Endometrium (tissue), 2 donors: ENCODE measurements at regions not wholly inside any gene's neighbourhood (a gene's known extent, or its start where the extent isn't known, plus 50 kb on each side); places are given as distances from the start of the nearest gene placed in this dataset.
"Not testable (repeated sequence)": the region's sequence is repeated elsewhere in the genome, so short reads cannot be mapped to it uniquely, and the experiment has no call there.

Experiments used
- FAIRE-seq: peaks from 2 replicates; lab custom pipeline; 2012; peaks lifted over from hg19 to GRCh38; lab: Jason Lieb, UNC
- donor health status: control.
- donor health status: control.

- FAIRE-seq: no peak
Observed at GRCh38 chr16:88321635-88322499, 60.9 kb upstream of the ZNF469 start.

- no peak for FAIRE-seq
Observed at GRCh38 chr16:88322500-88322970, 60.2 kb upstream of the ZNF469 start.

- no peak for FAIRE-seq
Observed at GRCh38 chr16:88323041-88323440, 59.7 kb upstream of the ZNF469 start.

DNA sequence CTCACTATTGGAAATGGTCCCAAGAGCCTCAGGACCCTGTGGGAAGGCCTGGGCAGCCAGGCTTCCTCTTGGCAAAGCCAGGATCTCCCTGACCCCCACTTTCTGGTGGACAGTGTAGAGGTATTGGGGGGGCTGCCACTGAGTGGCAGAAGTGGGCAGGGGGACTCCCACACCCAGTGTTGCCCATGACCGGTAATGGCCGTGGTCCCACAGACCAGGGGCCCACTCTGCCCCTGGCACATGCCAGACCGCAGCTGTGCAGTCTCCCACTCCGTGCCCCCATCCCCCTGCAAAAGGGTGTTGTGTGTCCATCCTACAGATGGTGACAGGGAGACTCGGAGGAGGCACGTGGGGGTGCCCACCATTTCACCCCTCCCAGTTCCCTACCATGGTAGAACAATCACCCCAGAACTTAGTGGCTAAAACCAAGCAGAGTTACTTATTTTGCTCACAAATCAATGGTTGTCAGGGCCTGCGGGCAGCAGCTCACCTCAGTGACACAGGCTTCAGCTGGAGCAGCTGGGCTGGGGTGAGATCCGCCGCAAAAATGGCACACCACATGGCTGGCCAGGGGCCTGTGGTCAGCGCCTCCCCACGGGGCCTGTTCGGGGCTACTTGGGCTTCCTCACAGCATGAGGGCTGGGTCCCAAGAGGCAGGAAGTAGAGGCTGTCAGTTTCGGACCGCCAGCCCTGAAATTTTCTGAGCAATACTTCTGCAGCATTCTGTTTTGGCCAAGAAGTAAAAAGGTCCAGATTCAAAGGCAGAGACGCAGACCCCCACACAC, 59.0 kb upstream of the ZNF469 start:
- no peak for FAIRE-seq

GRCh38 chr16:88325087-88325750, 57.5 kb upstream of the ZNF469 start:
- FAIRE-seq: no peak

GRCh38 chr16:88325976-88326375, 56.8 kb upstream of the ZNF469 start:
- no peak for FAIRE-seq

DNA sequence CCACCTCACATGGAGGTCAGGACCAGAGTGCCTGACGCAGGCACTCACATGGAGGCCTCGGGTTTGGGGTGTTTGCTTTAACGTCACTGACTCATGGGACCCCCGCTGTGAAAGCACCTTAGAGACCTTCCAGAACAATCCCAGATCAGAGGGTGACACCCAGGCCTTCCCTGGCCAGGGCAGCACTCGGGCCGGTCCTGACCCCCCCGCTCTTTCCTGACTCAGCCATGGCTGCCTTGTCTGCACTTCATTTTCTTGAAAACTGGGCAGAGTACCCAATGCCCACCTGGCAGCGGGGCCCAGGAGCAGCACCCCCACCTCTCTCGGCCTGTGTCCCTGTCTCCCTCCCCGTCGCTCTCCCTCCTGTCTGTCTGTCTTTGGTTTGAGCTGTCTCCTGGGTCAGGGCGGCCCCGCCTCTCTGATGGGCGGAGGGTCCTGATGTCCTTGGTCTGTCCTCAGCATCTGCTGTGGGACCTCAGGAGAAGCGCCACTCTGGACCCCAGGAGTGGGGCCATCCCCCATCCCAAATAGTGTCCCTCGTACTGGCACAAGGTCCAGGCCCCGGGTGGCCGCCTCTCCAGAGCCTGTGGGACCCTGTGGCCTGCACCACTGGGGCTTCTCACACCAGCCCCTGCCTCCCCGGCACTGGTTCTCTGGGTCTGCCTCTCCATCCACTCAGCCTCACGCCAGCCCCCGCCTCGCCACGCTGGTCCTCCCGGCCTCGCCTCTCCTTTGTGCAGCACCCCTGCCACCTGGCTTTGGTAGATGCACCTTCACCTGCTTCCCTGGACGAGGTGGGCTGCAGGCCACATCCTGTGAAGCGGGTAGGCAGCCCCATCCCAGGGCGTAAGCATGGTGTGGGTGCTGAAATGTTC, 55.9 kb upstream of the ZNF469 start:
- FAIRE-seq: no peak

DNA sequence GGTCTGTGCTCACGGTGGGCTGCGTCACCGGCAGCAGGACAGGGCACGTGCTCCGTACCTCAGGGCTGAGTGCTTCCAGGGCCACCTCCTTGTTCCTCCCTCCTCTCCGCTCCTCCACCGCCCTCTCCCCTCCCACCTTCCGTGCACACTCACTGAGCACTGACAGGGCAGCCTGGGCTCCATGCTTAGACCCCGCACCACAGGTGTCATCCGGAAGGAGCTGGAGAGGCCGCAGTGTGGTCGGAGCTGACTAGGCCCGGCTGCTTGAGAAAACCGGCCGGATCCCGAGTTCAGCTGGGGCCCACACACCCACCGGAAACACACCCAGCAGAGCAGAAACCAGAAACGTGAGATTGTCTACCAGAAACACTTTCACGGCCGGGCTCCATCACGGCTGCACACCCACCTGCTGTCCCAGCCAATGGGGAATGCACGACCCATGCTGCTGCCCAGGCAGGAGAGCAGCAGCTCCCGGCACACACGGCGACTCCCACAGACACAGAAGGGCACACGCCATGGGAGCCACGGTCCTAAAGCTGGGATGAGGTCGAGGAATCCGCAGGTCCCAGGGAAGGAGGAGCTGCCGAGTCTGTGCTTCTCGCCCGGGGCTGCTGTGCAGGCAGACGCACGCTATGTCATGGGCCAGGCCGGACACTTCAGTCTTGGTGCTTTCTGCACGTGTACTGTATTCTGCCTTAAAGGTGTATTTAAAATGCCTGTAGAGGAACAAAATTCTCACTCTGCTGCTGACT, 55.0 kb upstream of the ZNF469 start:
- FAIRE-seq: no peak

GRCh38 chr16:88328313-88328980, 54.3 kb upstream of the ZNF469 start:
- no peak for FAIRE-seq

DNA sequence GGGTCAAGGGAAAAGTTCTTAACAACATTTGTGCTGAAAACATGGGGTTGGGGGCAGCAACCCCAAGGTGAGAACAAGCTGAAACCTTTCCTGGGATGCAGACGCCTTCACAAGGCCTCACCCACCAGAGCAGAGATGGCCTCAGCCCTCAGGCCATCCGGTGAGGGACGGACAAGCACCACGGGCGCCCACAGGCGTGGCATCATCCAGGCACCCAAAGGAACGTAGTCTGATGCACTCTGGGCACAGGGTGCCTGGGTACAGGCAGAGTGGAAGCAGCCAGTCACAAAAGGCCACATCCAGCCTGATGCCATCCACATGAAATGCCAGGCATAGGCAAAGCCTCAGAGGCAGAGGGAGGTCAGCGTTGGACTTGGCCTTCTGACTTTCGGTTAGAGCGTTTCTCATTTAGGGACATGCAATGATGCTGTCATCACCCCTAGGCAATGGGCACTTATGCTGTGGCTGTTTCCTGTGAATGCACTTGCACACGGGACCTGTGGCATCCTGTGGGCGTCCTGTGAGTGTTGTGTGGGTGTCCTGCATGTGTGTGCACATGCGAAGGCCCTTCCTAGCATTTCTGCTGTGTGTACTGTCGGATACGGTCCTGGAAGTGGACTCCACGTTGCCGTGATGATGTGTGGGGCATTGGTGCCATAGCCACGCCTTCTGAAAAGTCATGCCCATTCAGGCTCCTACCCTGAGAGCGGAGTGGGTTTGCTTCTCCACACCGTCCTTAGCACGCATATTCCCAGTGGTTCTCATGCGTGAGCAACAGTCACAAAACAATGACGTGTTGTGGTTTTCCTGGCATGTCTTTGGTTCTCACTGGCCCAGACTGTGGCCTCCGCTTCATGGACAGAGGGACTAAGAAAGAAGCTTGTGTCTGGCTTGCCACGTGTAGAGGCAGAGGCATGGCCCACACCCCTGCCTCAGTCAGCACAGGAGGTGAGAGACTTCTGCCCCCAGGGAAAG, 52.7 kb upstream of the ZNF469 start:
- no peak for FAIRE-seq

- no peak for FAIRE-seq
Observed at GRCh38 chr16:88330971-88331890, 51.5 kb upstream of the ZNF469 start.

DNA sequence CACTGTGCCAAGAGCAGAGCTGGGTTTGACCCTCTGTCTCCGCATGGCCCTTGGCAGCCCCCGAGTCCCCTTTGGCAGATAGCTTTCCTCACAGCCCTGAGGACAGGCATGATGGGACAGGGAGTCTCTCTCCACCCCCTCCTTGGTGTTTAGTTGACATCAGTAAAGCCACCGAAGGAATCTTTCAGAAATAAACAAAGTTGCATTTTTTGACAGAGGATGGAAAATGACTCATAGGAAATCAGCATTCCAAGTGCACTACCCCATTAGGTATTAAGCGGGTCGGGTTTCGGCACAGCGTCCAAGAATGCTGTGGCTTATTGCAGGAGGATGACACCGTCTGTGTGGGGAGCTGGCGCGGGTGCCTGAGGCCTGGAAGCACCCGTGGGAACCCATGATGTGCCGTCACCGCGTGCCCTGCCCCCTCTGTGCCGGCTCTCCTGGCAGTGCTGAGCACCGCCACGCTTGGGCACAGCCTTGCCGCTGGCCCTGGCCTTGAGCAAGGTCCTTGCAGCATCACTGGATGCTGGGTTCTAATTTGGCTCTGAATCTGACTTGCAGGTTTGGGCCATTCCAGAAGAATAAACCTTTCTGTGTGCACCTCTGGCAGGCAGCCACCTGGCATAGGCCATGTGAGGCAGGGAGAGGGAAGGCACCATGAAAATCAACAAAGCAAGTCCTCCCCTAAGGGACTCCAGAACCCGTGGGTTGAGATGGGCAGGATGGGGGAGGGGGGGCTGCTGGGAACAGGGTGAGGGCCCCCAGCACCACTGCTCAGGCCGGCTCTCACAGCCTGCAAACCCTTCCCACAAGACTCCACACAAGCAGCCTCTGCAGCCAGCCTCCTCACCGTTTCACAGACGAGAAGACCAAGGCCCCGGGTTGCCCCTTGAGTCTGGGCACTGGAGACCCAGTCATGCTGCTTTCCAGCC, 50.5 kb upstream of the ZNF469 start:
- FAIRE-seq: no peak

GRCh38 chr16:88332921-88333825, 49.6 kb upstream of the ZNF469 start:
- FAIRE-seq: not testable (repeated sequence)
